ENCODE measurements at regions not wholly inside any gene's neighbourhood (a gene's known extent, or its start where the extent isn't known, plus 50 kb on each side); places are given as distances from the start of the nearest gene placed in this dataset.

- no peak for DNase-seq (ENCODE audit: low read depth)
These were observed 297.2 kb downstream of the TGFB2 start for GRCh38 chr1:218642033-218642948.

- DNase-seq (ENCODE audit: low read depth): no peak
These were observed 298.1 kb downstream of the TGFB2 start for GRCh38 chr1:218643281-218643680.

- no peak for DNase-seq (ENCODE audit: low read depth)
These were observed 298.8 kb downstream of the TGFB2 start for GRCh38 chr1:218643926-218644325.

GRCh38 chr1:218646288-218646687 is 301.2 kb downstream of the TGFB2 start:
- no peak for DNase-seq (ENCODE audit: low read depth)

- no peak for DNase-seq (ENCODE audit: low read depth)
These were observed 311.3 kb downstream of the TGFB2 start for GRCh38 chr1:218656301-218657037.

GRCh38 chr1:218658269-218658668 is 313.1 kb downstream of the TGFB2 start:
- DNase-seq (ENCODE audit: low read depth): no peak

GRCh38 chr1:218658899-218659298 is 313.8 kb downstream of the TGFB2 start:
- peak; percentile 80 for DNase-seq (ENCODE audit: low read depth)

- DNase-seq (ENCODE audit: low read depth): peak; percentile 80
These were observed 315.0 kb downstream of the TGFB2 start for GRCh38 chr1:218659911-218660677.

GRCh38 chr1:218660678-218661053 is 315.5 kb downstream of the TGFB2 start:
- peak; percentile 92 for DNase-seq (ENCODE audit: low read depth)

GRCh38 chr1:218661411-218661810 is 316.3 kb downstream of the TGFB2 start:
- DNase-seq (ENCODE audit: low read depth): no peak

- no peak for DNase-seq (ENCODE audit: low read depth)
These were observed 319.4 kb downstream of the TGFB2 start for GRCh38 chr1:218664385-218665170.

GRCh38 chr1:218665221-218665620 is 320.1 kb downstream of the TGFB2 start:
- no peak for DNase-seq (ENCODE audit: low read depth)

- no peak for DNase-seq (ENCODE audit: low read depth)
These were observed 321.1 kb downstream of the TGFB2 start for GRCh38 chr1:218666263-218666662.

GRCh38 chr1:218667781-218668516 is 322.8 kb downstream of the TGFB2 start:
- no peak for DNase-seq (ENCODE audit: low read depth)

GRCh38 chr1:218669431-218669830 is 324.3 kb downstream of the TGFB2 start:
- DNase-seq (ENCODE audit: low read depth): no peak

GRCh38 chr1:218670875-218671274 is 325.7 kb downstream of the TGFB2 start:
- no peak for DNase-seq (ENCODE audit: low read depth)

- DNase-seq (ENCODE audit: low read depth): no peak
These were observed 326.4 kb downstream of the TGFB2 start for GRCh38 chr1:218671573-218671972.

- DNase-seq (ENCODE audit: low read depth): no peak
These were observed 328.0 kb downstream of the TGFB2 start for GRCh38 chr1:218673170-218673569.

- peak; percentile 89 for DNase-seq (ENCODE audit: low read depth)
These were observed 329.2 kb downstream of the TGFB2 start for GRCh38 chr1:218674280-218674773.

- DNase-seq (ENCODE audit: low read depth): no peak
These were observed 331.9 kb downstream of the TGFB2 start for GRCh38 chr1:218677026-218677425.

GRCh38 chr1:218679391-218679790 is 334.3 kb downstream of the TGFB2 start:
- no peak for DNase-seq (ENCODE audit: low read depth)
